H1 (cell line): ENCODE measurements at regions not wholly inside any gene's neighbourhood (a gene's known extent, or its start where the extent isn't known, plus 50 kb on each side); places are given as distances from the start of the nearest gene placed in this dataset.

Experiments
- ATF3 ChIP-seq: IDR thresholded peaks from 2 replicates; pipeline ENCODE4 v1.6.1; 2011; ENCODE audit warnings: low read depth, mild to moderate bottlenecking, low read length; ENCODE audit not compliant: insufficient read depth
- CEBPB ChIP-seq: IDR thresholded peaks from 2 replicates; pipeline ENCODE4 v1.6.1; 2012; ENCODE audit warnings: low read depth, low read length
- CHD2 ChIP-seq: IDR thresholded peaks from 2 replicates; pipeline ENCODE4 v1.6.1; 2012; ENCODE audit warnings: low read length, improper control_type of control experiment
- POLR2AphosphoS5 ChIP-seq: IDR thresholded peaks from 2 replicates; pipeline ENCODE4 v1.6.1; 2011; ENCODE audit warnings: low read depth, low read length
- POU5F1 ChIP-seq: IDR thresholded peaks from 2 replicates; pipeline ENCODE4 v1.6.1; 2011; ENCODE audit warnings: low read depth, mild to moderate bottlenecking, low read length, moderate library complexity
- SUZ12 ChIP-seq: fragments of 200-600 bp; sonication (generic); IDR thresholded peaks from 2 replicates; pipeline ENCODE4 v1.6.1; 2012; ENCODE audit warnings: mild to moderate bottlenecking, inconsistent platforms, low read length, moderate library complexity, mixed read lengths
- YY1 ChIP-seq: IDR thresholded peaks from 2 replicates; pipeline ENCODE4 v1.6.1; 2011; ENCODE audit warnings: low read depth, mild to moderate bottlenecking, low read length

GRCh38 chr9:117936185-117937130 is 232.3 kb downstream of the TLR4 start (continued):
- TF ChIP-seq ATF3 = no peak
- no peak for TF ChIP-seq CHD2
- no peak for TF ChIP-seq POLR2AphosphoS5
- TF ChIP-seq POU5F1 = no peak
- no peak for TF ChIP-seq YY1
- no peak for TF ChIP-seq CEBPB
- no peak for TF ChIP-seq SUZ12
